CD4-positive, alpha-beta T cell (primary cell): ENCODE measurements at regions not wholly inside any gene's neighbourhood (a gene's known extent, or its start where the extent isn't known, plus 50 kb on each side); places are given as distances from the start of the nearest gene placed in this dataset.

Source experiments
- ATAC-seq: fragments of 200-7000 bp; cut with Tn5 transposase; one replicate; pipeline ENCODE4 v1.10.0; 2022; ENCODE audit warnings: mild to moderate bottlenecking; ENCODE audit not compliant: poor library complexity
- CTCF ChIA-PET: fragments of 350-600 bp; sonication (Branson Sonifier 250); formaldehyde crosslinking; loops from one replicate; lab custom pipeline; 2021; ENCODE audit warnings: antibody characterized with exemption, inconsistent platforms; lab: Charles Lee
- POLR2A ChIA-PET: fragments of 350-600 bp; sonication (Branson Sonifier 250); formaldehyde crosslinking; loops from one replicate; lab custom pipeline; 2021; ENCODE audit warnings: antibody characterized with exemption, inconsistent platforms; lab: Charles Lee
- DNase-seq, 14 experiments: peaks; one replicate each; pipeline ENCODE4 v3.0.0-alpha.2; 2013 to 2020; ENCODE audit warnings: mixed read lengths in 2 of 14
- H3K27ac ChIP-seq, 2 donors: one replicate each; pipeline versions ENCODE4 v1.5.1 to v1.7.0; 2013; ENCODE audit warnings: low read length in 2 of 2, low read depth in 1 of 2, mild to moderate bottlenecking in 1 of 2
- H3K27me3 ChIP-seq, 2 experiments: 1 replicate in 1 of 2; 2 replicates in 1 of 2; pipeline versions ENCODE4 v1.6.1 to v1.7.0; 2013; ENCODE audit warnings: low read length in 2 of 2, control low read depth in 1 of 2, mild to moderate bottlenecking in 1 of 2, moderate library complexity in 1 of 2; ENCODE audit not compliant: insufficient read depth in 2 of 2, control insufficient read depth in 1 of 2
- H3K36me3 ChIP-seq: one replicate; pipeline ENCODE4 v1.6.1; 2013; ENCODE audit warnings: low read length, control low read depth; ENCODE audit not compliant: insufficient read depth
- H3K4me1 ChIP-seq: one replicate; pipeline ENCODE4 v1.6.1; 2013; ENCODE audit warnings: low read length, control low read depth; ENCODE audit not compliant: insufficient read depth
- H3K4me3 ChIP-seq: one replicate; pipeline ENCODE4 v1.5.1; 2013; ENCODE audit warnings: mild to moderate bottlenecking, low read length, moderate library complexity
- H3K9me3 ChIP-seq, 2 experiments: 1 replicate in 1 of 2; 2 replicates in 1 of 2; pipeline versions ENCODE4 v1.6.1 to v1.7.0; 2013; ENCODE audit warnings: low read length in 2 of 2, mild to moderate bottlenecking in 2 of 2, control low read depth in 1 of 2, moderate library complexity in 1 of 2; ENCODE audit not compliant: control insufficient read depth in 1 of 2, insufficient read depth in 1 of 2
- H3K27ac Mint-ChIP-seq: one replicate; pipeline ENCODE4 v1.8.0; 2020; ENCODE audit warnings: mixed read lengths
- H3K27me3 Mint-ChIP-seq: one replicate; pipeline ENCODE4 v1.8.0; 2021; ENCODE audit warnings: mixed read lengths
- H3K36me3 Mint-ChIP-seq: one replicate; pipeline ENCODE4 v1.8.0; 2021; ENCODE audit warnings: low read depth, mixed read lengths
- H3K4me1 Mint-ChIP-seq: one replicate; pipeline ENCODE4 v1.8.0; 2021; ENCODE audit warnings: low read depth, mixed read lengths
- H3K4me3 Mint-ChIP-seq: one replicate; pipeline ENCODE4 v1.8.0; 2020; ENCODE audit warnings: mild to moderate bottlenecking, mixed read lengths
- H3K9me3 Mint-ChIP-seq: one replicate; pipeline ENCODE4 v1.8.0; 2020; ENCODE audit warnings: mixed read lengths
- intact Hi-C, 2 experiments: fragments of 100-400 bp; cut with DNase I in 1 of 2; cut with micrococcal nuclease in 1 of 2; formaldehyde crosslinking; loops; one replicate each; pipeline versions ENCODE4 v1.15.1 to v1.9.0; 2023 to 2025; cut with DNase I, micrococcal nuclease
- TF ChIP-seq, protein P1 (sequence below): fragments of 200-600 bp; IDR thresholded peaks from one replicate; pipeline ENCODE4 v1.8.0; 2022; ENCODE audit warnings: antibody characterized with exemption, mild to moderate bottlenecking

DNA sequence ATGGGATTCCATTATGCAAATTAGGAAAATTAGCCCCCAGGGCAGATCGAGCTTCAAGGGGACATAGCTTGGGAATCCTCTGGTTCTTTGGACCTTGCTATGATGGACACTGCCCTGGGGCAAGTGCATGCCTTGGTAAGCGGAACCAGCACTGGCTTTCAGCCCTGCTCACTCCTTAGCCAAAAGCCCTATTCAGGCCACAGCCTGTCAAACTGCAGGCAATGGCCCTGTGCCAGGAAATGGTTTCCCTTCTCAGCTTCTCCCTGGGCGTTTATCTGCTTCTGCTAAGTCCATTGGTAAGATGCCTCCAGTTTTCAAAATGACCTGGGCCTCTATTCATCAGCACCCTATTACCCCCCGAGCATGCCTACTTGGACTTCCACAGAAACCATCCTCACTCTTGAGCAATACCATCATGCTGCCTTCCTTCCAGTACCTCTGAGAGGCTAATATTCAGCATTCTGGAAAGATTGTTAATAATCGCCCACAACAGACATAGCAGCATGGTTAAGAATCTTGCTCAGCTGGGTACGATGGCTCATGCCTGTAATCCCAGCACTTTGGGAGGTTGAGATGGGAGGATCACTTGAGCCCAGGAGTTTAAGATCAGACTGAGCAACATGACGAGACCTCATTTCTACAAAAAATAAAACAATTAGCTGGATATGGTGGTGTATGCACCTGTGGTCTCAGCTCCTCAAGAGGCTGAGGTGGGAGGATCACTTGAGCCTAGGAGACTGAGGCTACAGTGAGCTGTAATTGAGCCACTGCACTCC is 918.6 kb upstream of the AUTS2 start:
- intact Hi-C loops, result no loop called here
- Mint-ChIP-seq H3K4me3 (no peak overlapping the region), H3K27me3 (no peaks in the 10 kb centered on the region), H3K9me3 (peaks cover 8% of the 10 kb centered on the region), H3K27ac (no peak overlapping the region), H3K36me3 (no peaks in the 10 kb centered on the region), H3K4me1 (no peaks in the 10 kb centered on the region)
- Histone ChIP-seq H3K9me3 (peaks cover 0 to 18% of the 10 kb centered on the region in 2 experiments), H3K27me3 (no peaks in the 10 kb centered on the region), H3K36me3 (no peaks in the 10 kb centered on the region), H3K4me3 (no peak overlapping the region), H3K27ac (no peak overlapping the region), H3K4me1 (no peaks in the 10 kb centered on the region)
- ChIA-PET CTCF (no interaction called here), POLR2A (no interaction called here)
- TF ChIP-seq, protein P1, sequence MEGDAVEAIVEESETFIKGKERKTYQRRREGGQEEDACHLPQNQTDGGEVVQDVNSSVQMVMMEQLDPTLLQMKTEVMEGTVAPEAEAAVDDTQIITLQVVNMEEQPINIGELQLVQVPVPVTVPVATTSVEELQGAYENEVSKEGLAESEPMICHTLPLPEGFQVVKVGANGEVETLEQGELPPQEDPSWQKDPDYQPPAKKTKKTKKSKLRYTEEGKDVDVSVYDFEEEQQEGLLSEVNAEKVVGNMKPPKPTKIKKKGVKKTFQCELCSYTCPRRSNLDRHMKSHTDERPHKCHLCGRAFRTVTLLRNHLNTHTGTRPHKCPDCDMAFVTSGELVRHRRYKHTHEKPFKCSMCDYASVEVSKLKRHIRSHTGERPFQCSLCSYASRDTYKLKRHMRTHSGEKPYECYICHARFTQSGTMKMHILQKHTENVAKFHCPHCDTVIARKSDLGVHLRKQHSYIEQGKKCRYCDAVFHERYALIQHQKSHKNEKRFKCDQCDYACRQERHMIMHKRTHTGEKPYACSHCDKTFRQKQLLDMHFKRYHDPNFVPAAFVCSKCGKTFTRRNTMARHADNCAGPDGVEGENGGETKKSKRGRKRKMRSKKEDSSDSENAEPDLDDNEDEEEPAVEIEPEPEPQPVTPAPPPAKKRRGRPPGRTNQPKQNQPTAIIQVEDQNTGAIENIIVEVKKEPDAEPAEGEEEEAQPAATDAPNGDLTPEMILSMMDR, result no peak
- DNase-seq (no peak), ATAC-seq (no peak)

DNA sequence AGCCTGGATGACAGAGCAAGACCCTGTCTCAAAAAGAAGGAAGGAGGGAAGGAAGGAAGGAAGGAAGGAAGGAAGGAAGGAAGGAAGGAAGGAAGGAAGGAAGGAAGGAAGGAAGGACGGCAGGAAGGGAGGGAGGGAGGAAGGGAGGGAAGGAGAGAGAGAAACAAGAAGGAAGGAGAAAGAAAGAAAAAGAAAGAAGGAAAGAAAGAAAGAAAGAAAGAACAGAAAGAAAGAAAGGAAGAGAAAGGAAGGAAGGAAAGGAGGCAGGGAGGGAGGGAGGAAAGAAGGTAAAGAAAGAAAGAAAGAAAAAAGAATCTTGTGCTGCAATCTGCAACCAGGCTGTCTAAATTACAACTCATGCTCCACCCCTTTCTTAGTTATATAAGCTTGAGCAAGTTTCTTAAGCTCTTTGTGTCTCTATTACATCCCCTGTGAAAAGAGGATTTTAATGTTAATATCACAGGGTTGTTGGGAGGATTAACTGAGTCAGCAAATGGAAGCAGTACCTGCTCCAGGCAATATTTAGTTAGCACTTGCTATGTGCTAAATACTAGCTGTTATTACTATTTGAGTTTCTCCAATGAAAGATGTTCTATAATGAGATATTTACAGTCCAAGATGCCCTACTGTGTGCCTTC is 917.9 kb upstream of the AUTS2 start:
- Mint-ChIP-seq H3K9me3 (peaks cover 4% of the 10 kb centered on the region), H3K36me3 (no peaks in the 10 kb centered on the region), H3K27ac (no peak overlapping the region), H3K4me3 (no peak overlapping the region), H3K4me1 (no peaks in the 10 kb centered on the region), H3K27me3 (no peaks in the 10 kb centered on the region)
- H3K36me3 ChIP-seq, result no peaks in the 10 kb centered on the region
- ChIA-PET POLR2A (no interaction called here), CTCF (no interaction called here)
- no peak overlapping the region for H3K4me3 ChIP-seq
- DNase-seq (no peak), ATAC-seq (no peak)
- no peak overlapping the region for H3K27ac ChIP-seq
- intact Hi-C loops, result no loop called here
- H3K9me3 ChIP-seq, result peaks cover 0 to 23% of the 10 kb centered on the region in 2 experiments
- TF ChIP-seq, protein P1, result no peak
- H3K4me1 ChIP-seq, result no peaks in the 10 kb centered on the region
- no peaks in the 10 kb centered on the region for H3K27me3 ChIP-seq

DNA sequence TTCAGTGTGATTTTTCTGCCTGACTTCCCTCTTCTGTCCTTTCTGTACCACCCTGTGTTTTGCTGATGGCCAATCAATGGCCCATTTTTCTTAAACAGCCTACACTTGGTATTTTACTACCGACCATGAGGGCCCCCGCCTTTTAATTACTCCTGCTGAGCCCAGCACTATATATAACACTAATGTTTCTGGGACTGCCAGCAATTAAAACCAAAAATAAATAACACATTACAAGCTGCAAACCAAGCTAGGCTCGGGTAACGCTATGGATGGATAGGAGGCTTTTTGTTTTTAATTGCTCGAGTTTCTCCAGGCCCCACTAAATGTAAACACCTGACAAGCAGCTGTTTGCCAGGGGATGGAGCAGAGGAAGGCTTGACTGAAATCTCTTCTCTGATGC is 915.4 kb upstream of the AUTS2 start:
- H3K27ac Mint-ChIP-seq, result no peak overlapping the region
- H3K36me3 Mint-ChIP-seq, result no peaks in the 10 kb centered on the region
- no peak overlapping the region for H3K27ac ChIP-seq
- no peak overlapping the region for H3K4me3 ChIP-seq
- CTCF ChIA-PET, result no interaction called here
- no peaks in the 10 kb centered on the region for H3K4me1 Mint-ChIP-seq
- H3K4me3 Mint-ChIP-seq, result no peak overlapping the region
- no peaks in the 10 kb centered on the region for H3K27me3 Mint-ChIP-seq
- no peaks in the 10 kb centered on the region for H3K4me1 ChIP-seq
- DNase-seq (no peak), ATAC-seq (no peak)
- POLR2A ChIA-PET, result no interaction called here
- intact Hi-C loops, result no loop called here
- peaks cover 0 to 20% of the 10 kb centered on the region in 2 experiments for H3K9me3 ChIP-seq
- TF ChIP-seq, protein P1, result no peak
- H3K27me3 ChIP-seq, result no peaks in the 10 kb centered on the region
- no peaks in the 10 kb centered on the region for H3K36me3 ChIP-seq
- H3K9me3 Mint-ChIP-seq, result peaks cover 4% of the 10 kb centered on the region
